Neutrophil (primary cell): ENCODE measurements at regions not wholly inside any gene's neighbourhood (a gene's known extent, or its start where the extent isn't known, plus 50 kb on each side); places are given as distances from the start of the nearest gene placed in this dataset.

Experiments
- H3K27ac ChIP-seq: fragments of 200-600 bp; sonication (generic); 2 replicates; pipeline ENCODE4 v1.5.1; 2016; ENCODE audit warnings: mild to moderate bottlenecking, moderate library complexity
- H3K27me3 ChIP-seq: fragments of 200-600 bp; sonication (generic); 2 replicates; pipeline ENCODE4 v1.6.0; 2016; ENCODE audit warnings: mild to moderate bottlenecking
- H3K36me3 ChIP-seq: fragments of 200-600 bp; sonication (generic); 2 replicates; pipeline ENCODE4 v1.5.1; 2017
- H3K4me1 ChIP-seq, 2 experiments: fragments of 200-600 bp in 1 of 2; sonication (generic) in 1 of 2; 1 replicate in 1 of 2; 2 replicates in 1 of 2; pipeline versions ENCODE4 v1.5.1 to v1.6.1; 2013 to 2016; ENCODE audit warnings: low read depth in 1 of 2, low read length in 1 of 2, mild to moderate bottlenecking in 1 of 2, moderate library complexity in 1 of 2; ENCODE audit not compliant: control insufficient read depth in 1 of 2, insufficient read depth in 1 of 2
- H3K4me3 ChIP-seq, 2 experiments: fragments of 200-600 bp in 1 of 2; sonication (generic) in 1 of 2; 1 replicate in 1 of 2; 2 replicates in 1 of 2; pipeline ENCODE4 v1.5.1; 2013 to 2016; ENCODE audit warnings: low read depth in 1 of 2, low read length in 1 of 2, mild to moderate bottlenecking in 1 of 2, moderate library complexity in 1 of 2
- H3K9me3 ChIP-seq: fragments of 200-600 bp; sonication (generic); 2 replicates; pipeline ENCODE4 v1.5.1; 2016
- CTCF ChIP-seq: fragments of 200-600 bp; sonication (generic); IDR thresholded peaks from 2 replicates; pipeline ENCODE4 v1.5.1; 2016; ENCODE audit warnings: antibody characterized with exemption

DNA sequence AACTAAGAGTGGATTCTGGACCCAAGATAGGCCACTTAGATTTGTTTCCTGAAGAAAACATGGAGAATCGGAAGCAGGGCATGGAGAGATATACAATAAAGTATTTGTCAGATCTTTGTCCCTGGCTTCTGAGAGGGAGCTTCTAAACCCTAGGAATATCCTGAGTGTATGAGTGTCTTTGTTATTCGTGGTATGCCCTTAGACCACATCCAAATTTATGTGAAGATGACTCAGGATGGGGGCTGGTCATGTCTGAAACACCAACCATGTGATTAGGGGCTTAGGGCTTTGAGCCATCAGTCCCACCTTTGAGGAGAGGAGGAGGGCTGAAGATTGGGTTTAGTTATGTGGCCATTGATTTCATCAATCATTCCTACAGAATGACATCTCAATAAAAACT, 69.7 kb upstream of the PLPP4 start:
- H3K4me3 ChIP-seq: no peak overlapping the region
- no peaks in the 10 kb centered on the region for H3K9me3 ChIP-seq
- no peaks in the 10 kb centered on the region for H3K27me3 ChIP-seq

GRCh38 chr10:120392245-120392644, 64.8 kb upstream of the PLPP4 start:
- H3K9me3 ChIP-seq: no peaks in the 10 kb centered on the region
- no peak overlapping the region for H3K4me3 ChIP-seq
- H3K27ac ChIP-seq: no peak overlapping the region
- H3K36me3 ChIP-seq: no peaks in the 10 kb centered on the region
- H3K4me1 ChIP-seq: no peaks in the 10 kb centered on the region
- H3K27me3 ChIP-seq: no peaks in the 10 kb centered on the region
- TF ChIP-seq CTCF: no peak

More for the DNA sequence above, 69.7 kb upstream of the PLPP4 start:
- no peak for TF ChIP-seq CTCF
- Histone ChIP-seq H3K27ac (no peak overlapping the region), H3K36me3 (no peaks in the 10 kb centered on the region), H3K4me1 (no peaks in the 10 kb centered on the region)

- Histone ChIP-seq H3K4me1 (no peaks in the 10 kb centered on the region), H3K36me3 (no peaks in the 10 kb centered on the region), H3K4me3 (no peak overlapping the region), H3K9me3 (no peaks in the 10 kb centered on the region), H3K27ac (no peak overlapping the region), H3K27me3 (no peaks in the 10 kb centered on the region)
- TF ChIP-seq CTCF: no peak
Measured at GRCh38 chr10:120392671-120393079, 64.4 kb upstream of the PLPP4 start.

GRCh38 chr10:120394446-120394845, 62.6 kb upstream of the PLPP4 start:
- H3K4me1 ChIP-seq: no peaks in the 10 kb centered on the region
- H3K27ac ChIP-seq: no peak overlapping the region
- H3K27me3 ChIP-seq: no peaks in the 10 kb centered on the region
- no peaks in the 10 kb centered on the region for H3K9me3 ChIP-seq
- TF ChIP-seq CTCF: no peak
- no peak overlapping the region for H3K4me3 ChIP-seq
- no peaks in the 10 kb centered on the region for H3K36me3 ChIP-seq

DNA sequence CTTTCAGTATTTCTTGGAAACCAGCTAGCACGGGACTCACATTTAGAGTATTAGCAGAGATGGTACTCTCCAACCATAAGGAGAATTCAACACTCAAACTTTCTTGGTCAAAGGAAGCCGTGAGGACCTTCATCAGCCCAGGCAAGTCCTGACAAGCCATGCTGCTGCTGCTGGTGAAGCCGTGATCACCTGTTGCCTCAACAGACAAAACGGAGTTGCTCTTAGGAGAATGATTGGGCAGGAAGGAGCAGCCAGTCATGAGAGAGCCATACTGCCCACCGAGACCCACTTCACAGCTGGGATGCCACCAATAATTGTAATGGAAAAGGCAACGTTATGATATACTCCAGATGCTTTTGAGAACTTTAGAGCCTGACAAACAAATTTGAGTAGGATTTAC, 60.8 kb upstream of the PLPP4 start:
- no peak overlapping the region for H3K4me3 ChIP-seq

More for the DNA sequence above, 60.8 kb upstream of the PLPP4 start:
- H3K4me1 ChIP-seq: no peaks in the 10 kb centered on the region
- no peaks in the 10 kb centered on the region for H3K27me3 ChIP-seq
- H3K36me3 ChIP-seq: no peaks in the 10 kb centered on the region
- H3K27ac ChIP-seq: no peak overlapping the region
- no peak for TF ChIP-seq CTCF
- H3K9me3 ChIP-seq: no peaks in the 10 kb centered on the region
